ENCODE measurements at regions not wholly inside any gene's neighbourhood (a gene's known extent, or its start where the extent isn't known, plus 50 kb on each side); places are given as distances from the start of the nearest gene placed in this dataset.

GRCh38 chr11:95541715-95542114 lies 247.9 kb downstream of the FAM76B start:
- H3K27ac ChIP-seq (ENCODE audit: low read depth, low read length), result no peak overlapping the region
- H2AFZ ChIP-seq (ENCODE audit: low read depth, low read length, poor library complexity, severe bottlenecking), result no peak overlapping the region
- ATAC-seq (no peak), DNase-seq (ENCODE audit: low read depth, low spot score) (no peak)
- no peaks in the 10 kb centered on the region for H3K36me3 ChIP-seq (ENCODE audit: control insufficient read depth in 1 of 2, insufficient read depth in 2 of 2, low read length in 2 of 2)
- H3K4me2 ChIP-seq (ENCODE audit: low read length), result no peak overlapping the region
- no TSS peak for BruUV-seq (replicated peaks)
- no peak overlapping the region for H3K4me3 ChIP-seq (replicated peaks in 1 of 2; ENCODE audit: low read depth in 1 of 2, low read length in 2 of 2)
- no peaks in the 10 kb centered on the region for H3K9me2 ChIP-seq (ENCODE audit: insufficient read depth)
- H3K79me2 ChIP-seq (ENCODE audit: insufficient read depth, low read length), result no peaks in the 10 kb centered on the region
- H3K9me3 ChIP-seq (ENCODE audit: control insufficient read depth in 1 of 2, insufficient read depth in 1 of 2, low read depth in 1 of 2, low read length in 2 of 2), result no peaks in the 10 kb centered on the region
- ChIA-PET CTCF (no interaction called here), POLR2A (no interaction called here), RAD21 (ENCODE audit: low non-redundant PET in 1 of 2, low total read pairs in 2 of 2, uncharacterized antibody in 2 of 2, unreplicated experiment in 2 of 2) (no interaction called here)
- TF ChIP-seq CEBPB (IDR thresholded peaks at IDR 0.05; ENCODE audit: low read depth) (no peak), ZNF274 (IDR thresholded peaks at IDR 0.05; ENCODE audit: low read depth, low read length) (no peak), CTCF (IDR thresholded peaks at IDR 0.05 in 2 of 3, conservative IDR thresholded peaks at IDR 0.05 in 1 of 3; ENCODE audit: borderline replicate concordance in 1 of 3, insufficient read depth in 1 of 3, low read depth in 2 of 3, low read length in 2 of 3) (no peak), ZFX (IDR thresholded peaks at IDR 0.05) (no peak), POLR2AphosphoS5 (IDR thresholded peaks at IDR 0.05; ENCODE audit: low read depth, low read length) (no peak), SRF (IDR thresholded peaks at IDR 0.05; ENCODE audit: low read depth) (no peak), ZBTB33 (IDR thresholded peaks at IDR 0.05; ENCODE audit: extremely low read depth, insufficient replicate concordance, low read length) (no peak), EZH2phosphoT487 (IDR thresholded peaks at IDR 0.05; ENCODE audit: borderline replicate concordance) (no peak), ATF3 (IDR thresholded peaks at IDR 0.05) (no peak), SP1 (IDR thresholded peaks at IDR 0.05; ENCODE audit: low read depth) (no peak), POLR2A (IDR thresholded peaks at IDR 0.05; ENCODE audit: borderline replicate concordance, extremely low read depth, insufficient read depth, insufficient read length) (no peak), REST (IDR thresholded peaks at IDR 0.05; ENCODE audit: low read depth) (no peak)
- no peak overlapping the region for H3K9ac ChIP-seq (ENCODE audit: low read length)
- peaks cover 18% of the 10 kb centered on the region; the same call in 1 of the 2 replicates for H3K27me3 ChIP-seq (ENCODE audit: insufficient read depth, low read length)
- no peaks in the 10 kb centered on the region for H3K4me1 ChIP-seq (ENCODE audit: control insufficient read depth in 1 of 2, insufficient read depth in 2 of 2, low read length in 2 of 2)
- H4K20me1 ChIP-seq (ENCODE audit: insufficient read depth), result no peaks in the 10 kb centered on the region
- intact Hi-C loops (cut with micrococcal nuclease), result no loop called here

All from HCT116 (cell line).